ENCODE measurements at regions not wholly inside any gene's neighbourhood (a gene's known extent, or its start where the extent isn't known, plus 50 kb on each side); places are given as distances from the start of the nearest gene placed in this dataset.

- no peak for DNase-seq (ENCODE audit: low spot score)
Measured at GRCh38 chr2:4579977-4580376, 876.6 kb downstream of the DCDC2C start.

GRCh38 chr2:4585057-4585635 lies 881.8 kb downstream of the DCDC2C start:
- DNase-seq (ENCODE audit: low spot score): no peak

- no peak for DNase-seq (ENCODE audit: low spot score)
Measured at GRCh38 chr2:4588606-4589005, 885.2 kb downstream of the DCDC2C start.

GRCh38 chr2:4591261-4591660 lies 887.9 kb downstream of the DCDC2C start:
- no peak for DNase-seq (ENCODE audit: low spot score)

GRCh38 chr2:4597400-4597799 lies 894.0 kb downstream of the DCDC2C start:
- no peak for DNase-seq (ENCODE audit: low spot score)

- DNase-seq (ENCODE audit: low spot score): no peak
Measured at GRCh38 chr2:4604767-4605166, 901.4 kb downstream of the DCDC2C start.

- DNase-seq (ENCODE audit: low spot score): no peak
Measured at GRCh38 chr2:4618141-4618540, 914.8 kb downstream of the DCDC2C start.

GRCh38 chr2:4618630-4619228 lies 915.4 kb downstream of the DCDC2C start:
- DNase-seq (ENCODE audit: low spot score): no peak

GRCh38 chr2:4628998-4629501 lies 925.7 kb downstream of the DCDC2C start:
- DNase-seq (ENCODE audit: low spot score): no peak

GRCh38 chr2:4635289-4635688 lies 931.9 kb downstream of the DCDC2C start:
- no peak for DNase-seq (ENCODE audit: low spot score)

- no peak for DNase-seq (ENCODE audit: low spot score)
Measured at GRCh38 chr2:4653991-4654390, 950.6 kb downstream of the DCDC2C start.

- DNase-seq (ENCODE audit: low spot score): no peak
Measured at GRCh38 chr2:4656326-4656725, 953.0 kb downstream of the DCDC2C start.

- DNase-seq (ENCODE audit: low spot score): no peak
Measured at GRCh38 chr2:4662161-4662779, 958.9 kb downstream of the DCDC2C start.

GRCh38 chr2:4668381-4668780 lies 965.0 kb downstream of the DCDC2C start:
- no peak for DNase-seq (ENCODE audit: low spot score)

- no peak for DNase-seq (ENCODE audit: low spot score)
Measured at GRCh38 chr2:4670331-4670730, 967.0 kb downstream of the DCDC2C start.

- DNase-seq (ENCODE audit: low spot score): no peak
Measured at GRCh38 chr2:4673025-4673489, 969.7 kb downstream of the DCDC2C start.

GRCh38 chr2:4674007-4674406 lies 970.6 kb downstream of the DCDC2C start:
- no peak for DNase-seq (ENCODE audit: low spot score)

- DNase-seq (ENCODE audit: low spot score): no peak
Measured at GRCh38 chr2:4675295-4675694, 971.9 kb downstream of the DCDC2C start.

- DNase-seq (ENCODE audit: low spot score): no peak
Measured at GRCh38 chr2:4678927-4679326, 975.6 kb downstream of the DCDC2C start.

GRCh38 chr2:4679391-4679790 lies 976.0 kb downstream of the DCDC2C start:
- no peak for DNase-seq (ENCODE audit: low spot score)

GRCh38 chr2:4684921-4685320 lies 981.5 kb downstream of the DCDC2C start:
- no peak for DNase-seq (ENCODE audit: low spot score)

- DNase-seq (ENCODE audit: low spot score): no peak
Measured at GRCh38 chr2:4690913-4691312, 987.5 kb downstream of the DCDC2C start.

- DNase-seq (ENCODE audit: low spot score): no peak
Measured at GRCh38 chr2:4693266-4693665, 989.9 kb downstream of the DCDC2C start.

Measured in HuH-7.5 (cell line).